Embryonic facial prominence (tissue), 1 donor: ENCODE measurements at regions not wholly inside any gene's neighbourhood (a gene's known extent, or its start where the extent isn't known, plus 50 kb on each side); places are given as distances from the start of the nearest gene placed in this dataset.
"Not testable (repeated sequence)": the region's sequence is repeated elsewhere in the genome, so short reads cannot be mapped to it uniquely, and the experiment has no call there.

Experiments
- DNase-seq: peaks from one replicate; pipeline ENCODE4 v3.0.0-alpha.2; 2016; ENCODE audit errors: extremely low spot score

DNA sequence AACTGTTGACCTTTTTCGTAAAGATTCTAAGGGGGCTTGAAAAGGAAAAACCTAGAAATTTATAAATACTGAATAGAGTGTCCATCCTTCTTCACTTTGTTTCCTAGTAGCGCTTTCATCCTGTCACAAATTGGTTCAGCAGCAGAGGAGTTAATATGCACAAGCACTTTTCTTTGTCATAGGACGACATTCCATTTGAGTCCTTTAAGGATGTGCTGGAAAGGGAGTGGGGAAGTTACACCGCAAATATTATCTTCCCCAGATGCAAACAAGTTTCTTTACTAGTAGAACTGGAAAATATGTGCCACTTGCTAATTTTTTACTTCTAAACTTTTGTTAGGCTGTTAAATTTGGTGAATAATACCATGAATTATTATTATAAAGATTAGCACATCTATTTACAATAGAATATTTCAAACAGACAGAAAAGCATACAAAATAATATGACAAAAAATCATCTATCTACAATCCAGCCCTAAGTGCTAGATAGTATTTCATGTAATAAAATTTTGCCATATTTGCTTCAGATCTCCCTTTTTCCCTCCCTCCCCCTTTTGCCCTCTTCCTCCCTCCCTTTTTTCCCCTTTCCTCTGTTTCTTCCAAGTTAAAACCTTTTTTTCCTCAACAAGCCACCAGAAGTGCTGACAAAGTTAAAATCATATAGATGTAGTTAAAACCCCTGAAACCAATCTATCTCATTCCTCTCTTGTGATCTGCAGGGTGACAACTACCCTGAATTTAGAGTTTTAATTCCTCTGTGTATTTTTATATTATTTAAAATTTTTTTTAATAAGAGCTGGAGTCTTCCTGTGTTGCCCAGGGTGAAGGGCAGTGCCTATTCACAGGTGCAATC lies 50.5 kb upstream of the MAP4K3 start:
- DNase-seq = no peak

DNA sequence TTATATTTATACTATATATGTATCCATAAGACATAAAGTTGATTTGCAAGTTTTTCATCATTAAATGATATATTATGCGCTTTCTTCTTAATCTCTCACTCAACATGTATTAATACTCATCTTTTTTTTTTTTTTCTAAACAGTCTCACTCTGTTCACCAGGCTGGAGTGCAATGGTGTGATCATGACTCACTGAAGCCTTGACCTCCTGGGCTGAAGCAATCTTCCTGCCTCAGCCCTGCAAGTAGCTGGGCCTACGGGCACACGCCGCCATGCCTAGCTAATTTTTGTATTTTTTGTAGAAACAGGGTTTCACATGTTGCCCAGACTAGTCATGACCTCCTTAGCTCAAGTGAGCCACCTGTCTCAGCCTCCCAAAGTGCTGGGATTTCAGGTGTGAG lies 51.4 kb upstream of the MAP4K3 start:
- DNase-seq = no peak

DNA sequence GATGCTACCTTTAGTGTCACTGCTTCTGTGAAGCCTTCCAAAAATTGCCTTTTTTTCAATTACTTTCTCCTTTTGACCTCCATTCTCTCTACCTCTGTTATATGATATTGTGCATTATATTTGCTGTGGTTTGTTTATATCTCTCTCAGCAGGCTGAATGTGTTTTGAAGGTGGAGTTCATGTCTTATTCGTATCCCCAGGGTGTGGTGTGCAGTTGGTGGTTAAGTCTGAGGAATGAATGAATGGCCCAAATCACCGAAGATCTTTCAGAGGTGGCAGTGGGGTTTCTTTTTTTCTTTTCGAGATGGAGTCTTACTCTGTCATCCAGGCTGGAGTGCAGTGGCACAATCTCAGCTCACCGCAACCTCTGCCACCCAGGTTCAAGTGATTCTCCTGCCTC lies 53.5 kb upstream of the MAP4K3 start:
- DNase-seq = no peak

DNA sequence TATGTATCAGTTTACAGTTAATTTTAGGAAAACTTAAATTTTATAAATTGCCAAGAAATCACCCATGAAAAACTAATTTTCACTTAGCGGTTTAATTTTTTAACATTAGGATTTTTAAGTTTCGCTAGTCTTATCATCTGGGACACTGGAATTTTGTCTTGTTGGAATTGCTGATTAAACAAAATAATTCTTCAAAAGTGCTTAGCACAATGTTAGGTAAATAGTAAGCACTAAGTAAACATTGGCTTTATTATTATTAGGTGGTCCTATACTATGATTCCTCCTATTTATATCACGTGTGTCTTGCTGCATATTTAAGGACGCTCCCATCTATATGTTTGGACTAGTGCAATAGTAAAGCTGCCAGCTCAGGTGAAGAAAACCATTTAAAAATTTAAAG lies 54.6 kb upstream of the MAP4K3 start:
- no peak for DNase-seq

DNA sequence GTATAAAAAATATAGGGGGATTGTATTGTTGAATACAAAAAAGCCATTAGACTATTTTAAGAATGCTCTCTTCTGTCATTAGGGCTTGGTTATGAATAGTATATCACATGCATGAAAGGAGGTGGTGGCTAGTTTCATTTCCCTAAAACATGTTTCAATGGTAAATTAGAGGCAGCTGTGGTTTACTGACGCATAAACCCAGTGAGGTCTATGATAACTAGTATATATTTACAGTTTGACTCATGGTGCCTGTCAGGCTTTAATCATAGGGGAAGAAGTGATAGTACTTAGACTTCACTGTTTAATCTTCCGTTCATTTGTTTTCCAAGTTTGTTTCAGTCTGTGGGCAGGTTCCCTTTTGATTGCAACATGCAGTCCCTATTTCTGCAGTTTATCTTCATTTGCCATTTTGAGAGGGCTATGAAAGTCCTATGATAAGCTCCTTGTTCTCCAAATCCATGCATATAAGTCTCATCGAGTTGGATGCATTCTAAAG lies 55.1 kb upstream of the MAP4K3 start:
- DNase-seq = no peak

DNA sequence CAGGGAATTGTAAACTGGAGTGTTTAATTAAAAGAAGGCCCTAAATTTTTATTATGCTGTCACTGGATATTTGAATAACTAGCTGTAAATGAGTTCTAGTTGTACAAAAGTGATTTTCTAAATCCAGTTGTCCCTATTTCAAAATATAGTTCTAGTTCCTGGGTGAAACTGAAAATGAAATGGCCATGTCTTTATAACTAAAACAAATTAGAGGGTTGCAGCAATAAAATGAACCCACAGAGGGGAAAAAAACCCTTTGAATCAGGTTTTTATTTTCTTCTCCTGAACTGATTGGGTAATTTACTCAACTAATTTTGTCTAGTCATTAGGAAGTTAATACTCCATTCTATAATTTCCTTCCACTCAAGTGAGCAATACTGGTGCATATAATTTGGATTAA lies 55.6 kb upstream of the MAP4K3 start:
- DNase-seq = no peak

DNA sequence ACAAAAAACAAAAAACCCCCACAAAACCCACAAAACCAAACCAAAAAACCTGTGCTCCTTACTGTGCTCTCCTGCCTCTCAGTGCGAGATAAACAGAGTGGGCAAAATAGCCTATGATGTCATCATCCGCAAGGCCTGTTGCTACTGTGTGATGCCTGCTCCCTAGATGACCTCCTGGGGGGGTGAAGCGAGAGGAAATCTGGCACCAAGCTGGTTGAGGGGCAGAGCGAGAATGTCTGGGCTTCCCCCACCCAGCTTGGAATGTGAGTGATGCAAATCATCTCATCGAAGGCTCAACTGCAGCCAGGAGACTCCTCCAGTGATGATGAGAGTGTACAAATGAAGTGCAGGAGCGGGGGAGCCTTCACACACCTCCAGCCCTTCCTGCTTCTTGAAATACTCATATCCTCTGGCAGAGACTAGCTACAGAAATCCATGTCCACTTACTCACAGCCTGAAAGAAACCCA lies 57.7 kb upstream of the MAP4K3 start:
- no peak for DNase-seq

DNA sequence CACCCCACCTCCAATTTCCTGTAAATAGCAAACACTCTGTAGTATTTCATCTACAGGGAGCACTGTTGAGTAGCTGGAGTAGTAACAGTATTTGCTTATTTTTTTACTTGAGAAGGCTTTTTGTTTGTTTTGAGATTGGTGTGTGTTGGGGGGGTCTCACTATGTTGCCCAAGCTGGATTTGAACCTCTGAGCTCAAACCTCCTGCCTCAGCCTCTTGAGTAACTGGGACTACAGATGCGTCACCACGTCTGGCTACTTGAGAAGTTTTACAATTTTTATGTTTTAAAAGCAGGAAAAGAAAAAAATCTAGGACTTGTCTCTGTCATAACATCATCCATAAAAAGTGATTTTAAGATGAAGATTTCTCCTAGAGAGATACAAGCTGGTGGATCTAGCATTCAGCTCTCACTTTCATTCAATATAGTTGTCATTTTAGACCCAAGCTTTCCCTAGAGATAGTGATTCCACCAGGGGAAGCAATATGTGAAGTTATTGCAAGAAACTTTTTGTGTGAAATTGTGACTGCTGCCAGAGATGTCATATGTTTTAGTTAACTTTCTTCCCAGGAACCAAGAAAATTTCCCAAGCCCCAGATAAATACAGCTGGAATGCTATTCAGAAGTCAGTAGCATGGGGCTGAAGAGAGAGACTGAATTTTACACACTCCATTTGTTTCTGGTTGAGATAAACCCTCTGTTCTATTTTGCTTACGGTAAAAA lies 60.2 kb upstream of the MAP4K3 start:
- no peak for DNase-seq

DNA sequence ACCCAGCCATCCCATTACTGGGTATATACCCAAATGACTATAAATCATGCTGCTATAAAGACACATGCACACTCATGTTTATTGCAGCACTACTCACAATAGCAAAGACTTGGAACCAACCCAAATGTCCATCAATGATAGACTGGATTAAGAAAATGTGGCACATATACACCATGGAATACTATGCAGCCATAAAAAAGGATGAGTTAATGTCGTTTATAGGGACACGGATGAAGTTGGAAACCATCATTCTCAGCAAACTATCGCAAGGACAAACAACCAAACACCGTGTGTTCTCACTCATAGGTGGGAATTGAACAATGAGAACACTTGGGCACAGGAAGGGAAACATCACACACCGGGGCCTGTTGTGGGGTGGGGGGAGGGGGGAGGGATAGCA lies 61.1 kb upstream of the MAP4K3 start:
- DNase-seq = not testable (repeated sequence)

DNA sequence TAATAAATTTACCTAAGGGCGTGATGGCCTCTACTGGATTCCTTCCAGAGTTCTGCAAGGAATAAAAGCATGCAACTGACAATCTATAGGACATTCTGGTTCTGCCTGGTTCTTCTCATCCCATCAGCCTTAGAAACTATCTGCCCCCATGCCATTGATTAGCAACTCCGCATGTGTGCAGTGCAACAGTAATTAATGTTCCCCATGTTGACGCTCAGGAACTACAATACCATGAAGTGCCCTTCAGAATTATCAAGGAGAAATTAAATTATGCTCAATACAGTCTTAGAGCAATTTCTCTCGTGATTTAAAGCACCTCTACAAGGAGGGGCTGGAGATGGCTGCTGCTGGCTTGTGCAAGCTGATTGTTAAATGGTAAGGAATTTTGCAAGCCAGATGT lies 61.7 kb upstream of the MAP4K3 start:
- no peak for DNase-seq

DNA sequence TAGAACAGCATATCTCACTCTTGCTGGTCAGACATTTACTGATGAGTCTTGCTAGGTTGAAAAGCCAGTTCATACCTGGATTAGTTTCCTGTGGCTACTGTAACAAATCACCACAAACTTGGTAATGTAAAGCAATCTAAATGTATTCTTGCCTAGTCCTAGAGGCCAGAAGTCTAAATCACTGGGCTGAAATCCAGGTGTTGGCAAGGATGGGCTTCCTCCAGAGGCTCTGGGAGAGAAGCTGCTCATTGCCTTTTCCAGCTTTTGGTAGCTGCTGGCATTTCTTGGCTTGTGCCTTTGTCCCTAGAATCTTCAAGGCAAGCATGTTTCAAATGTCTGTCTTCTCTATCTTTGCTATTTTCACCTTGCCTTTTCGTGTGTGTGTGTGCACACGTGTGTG lies 62.3 kb upstream of the MAP4K3 start:
- DNase-seq = no peak

DNA sequence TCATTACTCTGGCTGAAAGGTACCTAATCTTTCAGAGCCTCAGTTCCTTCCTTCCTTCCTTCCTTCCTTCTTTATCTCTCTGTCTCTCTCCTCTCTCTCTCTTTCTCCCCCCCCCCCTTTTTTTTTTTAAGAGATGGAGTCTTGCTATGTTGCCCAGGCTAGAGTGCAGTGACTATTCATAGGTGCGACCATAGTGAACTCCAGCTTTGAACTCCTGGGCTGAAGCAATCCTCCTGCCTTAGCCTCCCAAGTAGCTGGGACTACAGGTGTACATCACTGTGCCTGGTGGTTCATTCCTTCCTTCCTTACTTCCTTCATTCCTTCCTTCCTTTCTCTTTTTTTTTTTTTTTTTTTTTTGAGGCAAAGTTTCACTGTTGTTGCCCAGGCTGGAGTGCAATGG lies 64.3 kb upstream of the MAP4K3 start:
- no peak for DNase-seq

DNA sequence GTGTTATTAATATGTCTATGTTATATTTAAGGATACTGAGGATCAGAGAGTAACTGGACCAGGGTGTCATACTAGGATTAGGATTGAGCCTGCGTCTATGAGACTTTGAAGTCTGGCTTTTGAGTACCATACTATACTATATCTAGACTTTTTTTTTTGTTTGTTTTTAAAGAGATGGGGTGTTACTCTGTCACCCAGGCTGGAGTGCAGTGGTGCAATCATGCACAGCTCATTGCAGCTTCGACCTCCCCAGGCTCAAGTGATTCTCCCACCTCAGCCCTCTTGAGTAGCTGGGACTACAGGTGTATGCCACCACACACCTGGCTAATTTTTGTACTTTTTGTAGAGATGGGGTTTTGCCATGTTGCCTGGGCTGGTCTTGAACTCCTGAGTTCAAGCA lies 66.2 kb upstream of the MAP4K3 start:
- DNase-seq = no peak

DNA sequence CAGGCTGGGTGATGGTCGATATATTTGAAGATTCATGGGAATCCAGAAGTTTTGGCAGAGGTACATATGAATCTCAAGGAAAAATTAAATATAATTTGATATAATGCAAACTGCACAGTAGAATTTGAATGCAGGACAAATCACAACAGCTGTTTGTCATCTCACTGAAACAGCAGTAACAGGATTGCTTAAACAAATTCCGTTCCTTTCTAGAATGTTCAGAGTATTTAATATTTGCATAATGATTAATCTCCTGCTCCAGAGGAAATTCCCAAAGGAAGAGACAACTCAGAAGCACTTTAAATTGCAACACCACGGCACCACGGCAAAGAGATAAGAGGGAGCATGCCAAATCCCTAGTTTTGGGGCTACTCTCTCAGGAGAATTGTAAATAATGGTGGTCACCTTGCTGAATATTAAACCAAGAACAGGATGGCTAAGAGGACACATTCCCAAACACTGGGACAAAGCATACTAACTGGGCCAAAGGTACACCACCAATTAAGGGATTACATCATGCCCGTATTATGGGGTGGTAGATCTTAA lies 67.8 kb upstream of the MAP4K3 start:
- no peak for DNase-seq

DNA sequence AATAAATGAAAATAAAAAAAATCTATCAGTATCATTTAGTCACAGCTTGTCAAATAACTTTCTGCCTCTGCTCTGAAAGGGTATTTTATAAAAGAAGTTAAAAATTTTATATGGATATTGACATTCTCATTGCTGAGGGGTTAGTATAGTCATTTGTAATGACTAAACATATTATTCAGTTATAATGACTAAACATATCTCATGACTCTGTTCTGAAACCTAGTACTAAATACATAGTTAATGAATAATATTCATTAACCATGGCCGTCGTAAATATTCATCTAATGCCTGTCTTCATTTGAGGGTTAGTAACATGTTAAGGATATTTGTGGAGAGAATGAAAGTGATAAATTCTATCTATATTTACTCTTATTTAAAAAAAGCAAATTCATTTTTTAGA lies 69.1 kb upstream of the MAP4K3 start:
- no peak for DNase-seq

DNA sequence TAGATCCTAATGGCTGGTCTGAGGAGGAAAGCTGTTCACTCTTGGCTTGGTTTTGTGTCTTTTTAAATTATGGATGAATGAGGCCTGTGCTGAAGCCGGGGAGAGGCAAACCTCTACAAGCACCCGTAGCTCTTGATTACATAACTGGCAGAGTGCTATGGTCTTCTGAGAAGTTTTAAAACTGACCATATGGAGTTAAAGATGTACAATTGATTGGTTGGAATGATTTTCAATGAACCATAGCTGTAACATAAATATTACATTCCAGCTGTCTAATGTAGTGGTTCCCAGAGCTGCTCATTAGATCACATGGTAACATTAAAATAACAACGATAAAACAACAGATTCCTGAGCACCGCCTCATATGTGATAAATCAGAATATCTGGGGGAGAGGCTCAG lies 71.1 kb upstream of the MAP4K3 start:
- no peak for DNase-seq

DNA sequence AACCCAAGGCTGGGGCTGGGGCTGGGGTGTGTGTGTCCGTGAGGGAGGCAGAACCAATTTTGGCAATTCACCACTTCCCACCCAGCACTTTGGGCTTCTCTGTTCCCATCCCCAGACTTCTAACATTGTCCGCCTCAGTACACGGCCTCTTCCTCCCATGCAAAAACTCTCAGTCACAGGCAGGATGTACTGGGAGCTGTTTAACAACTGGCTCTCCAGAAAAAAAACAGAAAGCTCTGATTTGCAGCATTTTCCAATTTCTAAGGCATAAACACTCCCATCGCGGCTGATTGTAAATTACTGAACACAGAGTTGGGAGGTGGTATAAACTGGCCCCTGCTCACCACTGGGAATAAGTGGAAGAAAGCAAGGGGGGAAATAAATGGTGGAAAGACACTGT lies 73.1 kb upstream of the MAP4K3 start:
- DNase-seq = no peak

DNA sequence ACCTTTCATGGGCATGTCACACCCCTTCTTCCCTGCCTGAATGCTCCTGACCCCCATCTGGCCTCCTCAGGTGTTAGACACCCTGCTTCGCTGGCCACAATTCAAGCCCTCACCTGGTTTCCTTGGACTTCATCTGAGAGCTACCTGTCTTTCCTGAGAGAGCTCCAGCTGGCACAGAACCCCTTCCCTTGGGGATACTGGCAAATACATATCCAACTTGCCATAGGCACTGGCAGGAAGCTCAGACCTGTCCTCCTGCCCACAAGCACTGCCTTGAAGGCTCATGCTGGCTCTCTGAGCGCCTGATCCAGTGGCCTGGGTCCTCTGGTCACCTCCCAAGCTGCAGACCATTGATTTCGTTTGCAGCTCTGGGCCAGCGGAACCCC lies 74.1 kb upstream of the MAP4K3 start:
- DNase-seq = no peak

DNA sequence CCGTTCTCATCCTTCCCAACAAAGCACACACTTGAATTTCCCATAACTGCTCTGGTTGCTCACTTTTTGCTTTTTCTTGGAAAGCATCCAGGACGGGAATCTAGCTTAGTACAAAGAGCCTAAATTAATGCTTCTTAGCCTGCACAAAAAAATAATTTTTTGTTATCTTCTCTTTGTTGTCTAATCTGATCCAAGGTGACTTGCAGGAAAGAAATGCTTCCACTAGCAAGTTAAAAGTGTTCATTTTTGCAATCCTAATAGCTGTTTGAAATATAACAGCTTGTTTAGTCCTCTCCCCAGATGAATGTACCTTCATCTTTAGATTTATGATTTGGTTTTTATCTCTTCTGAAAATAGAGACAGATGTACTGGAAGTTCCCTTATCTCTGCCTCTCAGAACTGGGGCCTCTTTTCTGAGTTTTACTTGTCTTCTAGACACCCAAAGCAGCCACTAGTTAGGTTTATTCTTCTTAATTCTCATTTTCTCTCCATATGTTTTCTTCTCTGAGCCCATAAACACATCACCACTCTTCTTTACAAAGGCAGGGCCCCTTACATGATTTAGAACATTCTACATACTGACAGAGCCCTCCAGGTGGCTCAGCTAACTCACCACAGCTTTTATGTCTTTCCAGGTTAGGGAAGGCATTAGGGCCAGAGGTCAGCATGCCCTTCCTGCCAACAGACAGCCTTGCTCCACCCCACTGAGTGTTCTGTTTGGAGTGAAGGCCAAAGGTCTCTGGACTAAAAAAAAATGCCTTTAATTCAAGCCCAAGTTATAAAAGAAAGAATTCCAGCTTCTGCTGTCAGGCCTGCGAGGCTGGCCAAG lies 74.7 kb upstream of the MAP4K3 start:
- no peak for DNase-seq

DNA sequence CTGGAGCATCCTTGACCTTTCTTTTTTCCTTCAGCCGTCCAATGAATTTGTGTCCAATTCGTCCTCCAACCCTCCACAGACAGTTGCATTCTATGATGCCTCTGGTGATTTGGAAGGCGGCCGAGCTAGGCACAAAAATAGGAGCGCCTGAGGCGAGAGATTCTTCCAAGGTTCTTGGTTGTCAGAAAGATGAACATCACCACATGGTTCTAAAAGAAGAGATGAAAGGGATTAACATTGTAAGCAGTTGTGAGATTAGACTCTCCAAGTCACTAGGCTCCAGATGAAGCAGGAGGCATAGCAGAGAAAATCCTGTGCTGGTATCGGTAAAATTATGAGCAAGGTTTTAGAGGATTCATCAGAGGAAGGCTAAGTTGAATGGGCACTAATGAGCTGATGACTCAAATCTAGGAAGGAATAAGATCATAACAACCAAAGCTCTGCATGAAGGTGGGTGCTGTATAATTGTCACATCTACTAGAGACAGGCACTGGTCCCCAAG lies 75.4 kb upstream of the MAP4K3 start:
- no peak for DNase-seq

DNA sequence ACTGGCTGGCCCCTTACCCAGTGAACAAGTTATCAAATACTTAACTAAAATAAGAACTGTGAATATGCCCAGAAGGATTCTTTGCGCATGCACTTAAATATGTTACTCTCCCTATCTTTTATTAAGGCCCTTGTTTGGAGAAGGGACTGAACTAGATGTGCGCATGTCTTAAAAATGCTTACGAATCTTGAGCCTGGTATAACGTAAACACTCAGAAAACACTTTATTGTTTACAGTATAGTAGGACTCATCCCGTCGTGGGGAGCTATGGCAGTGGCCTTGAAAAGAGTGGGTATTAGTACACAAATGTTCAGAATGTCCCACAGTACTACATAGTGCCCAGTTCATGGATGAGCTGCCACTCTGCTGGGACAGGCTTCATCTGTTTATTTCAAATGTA lies 75.9 kb upstream of the MAP4K3 start:
- DNase-seq = no peak

DNA sequence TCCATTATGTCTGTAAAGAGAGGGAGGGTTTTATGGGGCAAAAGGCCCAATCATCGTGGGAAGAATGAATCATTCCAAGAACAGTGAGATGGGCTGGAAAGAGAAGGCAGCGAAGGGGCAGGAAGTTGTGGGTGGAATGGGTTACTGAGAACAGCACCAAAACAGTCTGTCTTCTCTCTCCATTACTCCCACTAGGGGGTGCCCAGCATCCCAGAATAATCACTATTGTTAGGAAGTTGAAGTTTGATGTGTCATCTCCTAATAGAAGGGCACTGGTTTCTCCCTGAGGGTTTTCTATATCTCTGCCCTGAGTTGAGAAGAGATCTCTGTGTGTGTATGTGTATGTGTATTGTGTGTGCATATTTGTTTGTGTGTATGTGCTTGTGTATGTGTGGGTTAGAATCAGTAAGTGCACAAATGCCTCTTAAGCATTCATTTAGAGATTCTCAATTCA lies 76.6 kb upstream of the MAP4K3 start:
- DNase-seq = no peak
